ENCODE measurements at regions not wholly inside any gene's neighbourhood (a gene's known extent, or its start where the extent isn't known, plus 50 kb on each side); places are given as distances from the start of the nearest gene placed in this dataset.

GRCh38 chr9:684054-684890, 157.2 kb upstream of the DMRT1 start:
- DNase-seq (ENCODE audit: insufficient read length, low spot score, missing footprints) = peak; percentile 80
- H3K4me1 ChIP-seq (ENCODE audit: insufficient read depth, low read length) = peaks cover 51% of the 10 kb centered on the region
- H3K27ac ChIP-seq (ENCODE audit: low read depth, low read length) = peak overlapping the region; percentile 94
- H4K20me1 ChIP-seq (ENCODE audit: insufficient read depth, low read length) = no peaks in the 10 kb centered on the region
- H3K4me3 ChIP-seq (ENCODE audit: insufficient read depth, low read length) = peak overlapping the region; percentile 65
- no peaks in the 10 kb centered on the region for H3K9me3 ChIP-seq (ENCODE audit: low read depth, low read length)
- H3K36me3 ChIP-seq (ENCODE audit: insufficient read depth, low read length) = no peaks in the 10 kb centered on the region
- H3K4me2 ChIP-seq (ENCODE audit: insufficient read depth, low read length) = peak overlapping the region; percentile 84
- no peaks in the 10 kb centered on the region for H3K27me3 ChIP-seq (ENCODE audit: insufficient read depth, low read length)
- TF ChIP-seq, protein P1, sequence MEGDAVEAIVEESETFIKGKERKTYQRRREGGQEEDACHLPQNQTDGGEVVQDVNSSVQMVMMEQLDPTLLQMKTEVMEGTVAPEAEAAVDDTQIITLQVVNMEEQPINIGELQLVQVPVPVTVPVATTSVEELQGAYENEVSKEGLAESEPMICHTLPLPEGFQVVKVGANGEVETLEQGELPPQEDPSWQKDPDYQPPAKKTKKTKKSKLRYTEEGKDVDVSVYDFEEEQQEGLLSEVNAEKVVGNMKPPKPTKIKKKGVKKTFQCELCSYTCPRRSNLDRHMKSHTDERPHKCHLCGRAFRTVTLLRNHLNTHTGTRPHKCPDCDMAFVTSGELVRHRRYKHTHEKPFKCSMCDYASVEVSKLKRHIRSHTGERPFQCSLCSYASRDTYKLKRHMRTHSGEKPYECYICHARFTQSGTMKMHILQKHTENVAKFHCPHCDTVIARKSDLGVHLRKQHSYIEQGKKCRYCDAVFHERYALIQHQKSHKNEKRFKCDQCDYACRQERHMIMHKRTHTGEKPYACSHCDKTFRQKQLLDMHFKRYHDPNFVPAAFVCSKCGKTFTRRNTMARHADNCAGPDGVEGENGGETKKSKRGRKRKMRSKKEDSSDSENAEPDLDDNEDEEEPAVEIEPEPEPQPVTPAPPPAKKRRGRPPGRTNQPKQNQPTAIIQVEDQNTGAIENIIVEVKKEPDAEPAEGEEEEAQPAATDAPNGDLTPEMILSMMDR (IDR thresholded peaks at IDR 0.05; ENCODE audit: extremely low read depth, low read depth, low read length) = no peak
- H2AFZ ChIP-seq (ENCODE audit: low read length) = peak overlapping the region; percentile 42
- peaks cover 12% of the 10 kb centered on the region for H3K79me2 ChIP-seq (ENCODE audit: insufficient read depth, low read length)

DNA sequence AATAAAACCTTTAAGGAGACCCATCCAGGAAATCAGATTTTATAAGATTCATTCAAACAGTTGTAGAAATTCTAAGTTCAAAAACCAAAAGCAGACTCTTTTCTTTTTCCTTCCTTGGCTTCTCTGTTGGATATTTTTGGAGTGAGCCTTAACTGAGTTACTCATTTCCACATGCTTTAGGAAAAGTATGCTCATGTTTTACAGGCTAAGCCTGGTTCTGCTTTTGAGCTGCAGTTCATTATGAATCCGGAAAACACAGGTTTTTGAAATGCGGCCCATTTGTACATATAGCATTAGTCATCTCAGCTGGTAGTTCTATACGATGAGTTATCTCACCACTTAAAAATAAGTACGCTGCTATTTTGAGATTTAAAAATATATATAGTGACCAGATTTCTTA, 156.6 kb upstream of the DMRT1 start:
- no peaks in the 10 kb centered on the region for H4K20me1 ChIP-seq (ENCODE audit: insufficient read depth, low read length)
- H3K4me1 ChIP-seq (ENCODE audit: insufficient read depth, low read length) = peaks cover 49% of the 10 kb centered on the region
- H3K4me2 ChIP-seq (ENCODE audit: insufficient read depth, low read length) = peak overlapping the region; percentile 84
- DNase-seq (ENCODE audit: insufficient read length, low spot score, missing footprints) = no peak
- peak overlapping the region; percentile 65 for H3K4me3 ChIP-seq (ENCODE audit: insufficient read depth, low read length)
- no peaks in the 10 kb centered on the region for H3K9me3 ChIP-seq (ENCODE audit: low read depth, low read length)
- H3K27ac ChIP-seq (ENCODE audit: low read depth, low read length) = peak overlapping the region; percentile 94
- H3K79me2 ChIP-seq (ENCODE audit: insufficient read depth, low read length) = peaks cover 17% of the 10 kb centered on the region
- H3K36me3 ChIP-seq (ENCODE audit: insufficient read depth, low read length) = no peaks in the 10 kb centered on the region
- no peak overlapping the region for H2AFZ ChIP-seq (ENCODE audit: low read length)
- TF ChIP-seq, protein P1 (IDR thresholded peaks at IDR 0.05; ENCODE audit: extremely low read depth, low read depth, low read length) = no peak
- no peaks in the 10 kb centered on the region for H3K27me3 ChIP-seq (ENCODE audit: insufficient read depth, low read length)

- peak overlapping the region; percentile 94 for H3K27ac ChIP-seq (ENCODE audit: low read depth, low read length)
- H3K36me3 ChIP-seq (ENCODE audit: insufficient read depth, low read length) = no peaks in the 10 kb centered on the region
- H3K27me3 ChIP-seq (ENCODE audit: insufficient read depth, low read length) = no peaks in the 10 kb centered on the region
- DNase-seq (ENCODE audit: insufficient read length, low spot score, missing footprints) = no peak
- peak overlapping the region; percentile 84 for H3K4me2 ChIP-seq (ENCODE audit: insufficient read depth, low read length)
- peaks cover 20% of the 10 kb centered on the region for H3K79me2 ChIP-seq (ENCODE audit: insufficient read depth, low read length)
- TF ChIP-seq, protein P1 (IDR thresholded peaks at IDR 0.05; ENCODE audit: extremely low read depth, low read depth, low read length) = no peak
- H3K9me3 ChIP-seq (ENCODE audit: low read depth, low read length) = no peaks in the 10 kb centered on the region
- no peaks in the 10 kb centered on the region for H4K20me1 ChIP-seq (ENCODE audit: insufficient read depth, low read length)
- H3K4me3 ChIP-seq (ENCODE audit: insufficient read depth, low read length) = peak overlapping the region; percentile 21
- peak overlapping the region; percentile 19 for H2AFZ ChIP-seq (ENCODE audit: low read length)
- H3K4me1 ChIP-seq (ENCODE audit: insufficient read depth, low read length) = peaks cover 46% of the 10 kb centered on the region
Observed at GRCh38 chr9:686321-686813, 155.1 kb upstream of the DMRT1 start.

- Histone ChIP-seq H3K79me2 (ENCODE audit: insufficient read depth, low read length) (peaks cover 20% of the 10 kb centered on the region), H3K4me1 (ENCODE audit: insufficient read depth, low read length) (peaks cover 46% of the 10 kb centered on the region), H4K20me1 (ENCODE audit: insufficient read depth, low read length) (no peaks in the 10 kb centered on the region), H3K9me3 (ENCODE audit: low read depth, low read length) (no peaks in the 10 kb centered on the region), H3K4me3 (ENCODE audit: insufficient read depth, low read length) (no peak overlapping the region), H2AFZ (ENCODE audit: low read length) (no peak overlapping the region), H3K27me3 (ENCODE audit: insufficient read depth, low read length) (no peaks in the 10 kb centered on the region), H3K36me3 (ENCODE audit: insufficient read depth, low read length) (no peaks in the 10 kb centered on the region), H3K4me2 (ENCODE audit: insufficient read depth, low read length) (peak overlapping the region; percentile 84), H3K27ac (ENCODE audit: low read depth, low read length) (peak overlapping the region; percentile 94)
- TF ChIP-seq, protein P1 (IDR thresholded peaks at IDR 0.05; ENCODE audit: extremely low read depth, low read depth, low read length) = no peak
- DNase-seq (ENCODE audit: insufficient read length, low spot score, missing footprints) = no peak
Observed at GRCh38 chr9:687034-687785, 154.3 kb upstream of the DMRT1 start.
